Trophoblast cell (in vitro differentiated cells and primary cell): ENCODE measurements at regions not wholly inside any gene's neighbourhood (a gene's known extent, or its start where the extent isn't known, plus 50 kb on each side); places are given as distances from the start of the nearest gene placed in this dataset.
"Not testable (repeated sequence)": the region's sequence is repeated elsewhere in the genome, so short reads cannot be mapped to it uniquely, and the experiment has no call there.

Source experiments
- DNase-seq, 2 donors: peaks; one replicate each; pipeline ENCODE4 v3.0.0-alpha.2; 2016
- H2AFZ ChIP-seq: 2 replicates; pipeline ENCODE4 v1.6.1; 2013; ENCODE audit warnings: low read length, moderate library complexity, mild to moderate bottlenecking; ENCODE audit not compliant: insufficient read depth, poor library complexity
- H2AK5ac ChIP-seq: 2 replicates; pipeline ENCODE4 v1.6.1; 2013; ENCODE audit warnings: mild to moderate bottlenecking, low read length
- H2BK120ac ChIP-seq: 2 replicates; pipeline ENCODE4 v1.6.1; 2013; ENCODE audit warnings: low read length, mild to moderate bottlenecking, moderate library complexity; ENCODE audit not compliant: insufficient read depth, poor library complexity
- H2BK12ac ChIP-seq: 2 replicates; pipeline ENCODE4 v1.6.1; 2013; ENCODE audit warnings: mild to moderate bottlenecking, low read length, moderate library complexity
- H2BK5ac ChIP-seq: 2 replicates; pipeline ENCODE4 v1.6.1; 2013; ENCODE audit warnings: low read length, low read depth, moderate library complexity, mild to moderate bottlenecking; ENCODE audit not compliant: poor library complexity
- H3K14ac ChIP-seq: 2 replicates; pipeline ENCODE4 v1.6.1; 2013; ENCODE audit warnings: mild to moderate bottlenecking, low read length
- H3K18ac ChIP-seq: 2 replicates; pipeline ENCODE4 v1.6.1; 2013; ENCODE audit warnings: mild to moderate bottlenecking, low read length
- H3K23ac ChIP-seq: 2 replicates; pipeline ENCODE4 v1.6.1; 2013; ENCODE audit warnings: low read length
- H3K27ac ChIP-seq: 2 replicates; pipeline ENCODE4 v1.5.1; 2013; ENCODE audit warnings: low read depth, mild to moderate bottlenecking, inconsistent platforms, low read length, moderate library complexity
- H3K27me3 ChIP-seq: 2 replicates; pipeline ENCODE4 v1.6.1; 2013; ENCODE audit warnings: inconsistent platforms, mild to moderate bottlenecking, low read length, moderate library complexity; ENCODE audit not compliant: insufficient read depth
- H3K36me3 ChIP-seq, 2 experiments: 1 replicate in 1 of 2; 2 replicates in 1 of 2; pipeline ENCODE4 v1.6.1; 2013; ENCODE audit warnings: low read length in 2 of 2, mild to moderate bottlenecking in 2 of 2, moderate library complexity in 1 of 2; ENCODE audit not compliant: insufficient read depth in 2 of 2, control insufficient read depth in 1 of 2
- H3K4ac ChIP-seq: 2 replicates; pipeline ENCODE4 v1.6.1; 2013; ENCODE audit warnings: low read depth, mild to moderate bottlenecking, low read length, moderate library complexity
- H3K4me1 ChIP-seq, 2 experiments: 1 replicate in 1 of 2; 2 replicates in 1 of 2; pipeline ENCODE4 v1.6.1; 2013; ENCODE audit warnings: low read length in 2 of 2, mild to moderate bottlenecking in 2 of 2, moderate library complexity in 1 of 2; ENCODE audit not compliant: insufficient read depth in 2 of 2, control insufficient read depth in 1 of 2
- H3K4me2 ChIP-seq: 2 replicates; pipeline ENCODE4 v1.6.1; 2013; ENCODE audit warnings: inconsistent platforms, mild to moderate bottlenecking, low read length, moderate library complexity
- H3K4me3 ChIP-seq: 2 replicates; pipeline ENCODE4 v1.5.1; 2013; ENCODE audit warnings: mild to moderate bottlenecking, low read depth, low read length, inconsistent platforms
- H3K79me1 ChIP-seq: one replicate; pipeline ENCODE4 v1.6.1; 2013; ENCODE audit warnings: low read length
- H3K79me2 ChIP-seq: 2 replicates; pipeline ENCODE4 v1.6.1; 2013; ENCODE audit warnings: low read length, mild to moderate bottlenecking; ENCODE audit not compliant: control insufficient read depth, insufficient read depth, poor library complexity
- H3K9ac ChIP-seq: 2 replicates; pipeline ENCODE4 v1.6.1; 2013; ENCODE audit warnings: mild to moderate bottlenecking, low read length
- H3K9me3 ChIP-seq: 2 replicates; pipeline ENCODE4 v1.6.1; 2013; ENCODE audit warnings: low read depth, mild to moderate bottlenecking, control low read depth, inconsistent platforms, low read length; ENCODE audit not compliant: insufficient read depth
- H4K12ac ChIP-seq: 2 replicates; pipeline ENCODE4 v1.6.1; 2013; ENCODE audit warnings: low read depth, mild to moderate bottlenecking, low read length, moderate library complexity
- H4K8ac ChIP-seq: 2 replicates; pipeline ENCODE4 v1.6.1; 2013; ENCODE audit warnings: low read depth, mild to moderate bottlenecking, low read length, moderate library complexity
- H4K91ac ChIP-seq: one replicate; pipeline ENCODE4 v1.6.1; 2013; ENCODE audit warnings: low read depth, mild to moderate bottlenecking, low read length, moderate library complexity
- WGBS: extraction: QIAGEN DNeasy Blood & Tissue Kit; methylation state at CpG from one replicate; pipeline ENCODE4 v1.1.7; 2013; ENCODE audit warnings: missing lambda C conversion rate; ENCODE audit not compliant: insufficient read length, insufficient coverage; ENCODE audit errors: extremely low coverage; 5-methylcytosine and 5-hydroxymethylcytosine counted together

DNA sequence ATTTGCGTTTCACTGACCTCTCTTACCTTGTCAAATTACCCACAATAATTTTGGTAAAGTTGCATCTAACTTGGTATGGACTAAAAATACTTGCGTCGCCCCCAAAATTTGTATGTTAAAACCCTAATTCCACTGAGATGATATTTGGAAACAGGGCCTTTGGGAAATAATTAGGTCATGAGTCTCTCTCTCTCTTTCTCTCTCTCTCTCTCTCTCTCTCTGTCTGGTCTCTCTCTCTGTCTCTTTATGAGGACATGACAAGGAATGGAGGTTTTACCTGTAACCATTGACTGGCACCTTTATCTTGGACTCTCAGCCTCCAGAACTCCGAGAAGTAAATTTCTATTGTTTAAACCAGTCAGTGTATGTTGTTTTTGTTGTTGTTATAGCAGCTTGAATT is 111.5 kb upstream of the BDP1 start:
- not testable (repeated sequence) for H2BK12ac ChIP-seq, H2AFZ ChIP-seq, H3K79me1 ChIP-seq, H3K27me3 ChIP-seq, H3K4me3 ChIP-seq, H4K8ac ChIP-seq, H3K9ac ChIP-seq, H4K91ac ChIP-seq, H3K14ac ChIP-seq, H2BK120ac ChIP-seq, DNase-seq, H3K9me3 ChIP-seq, H4K12ac ChIP-seq, H3K18ac ChIP-seq, H2AK5ac ChIP-seq, H3K79me2 ChIP-seq, H3K36me3 ChIP-seq, H3K4ac ChIP-seq, H2BK5ac ChIP-seq, H3K27ac ChIP-seq, H3K4me2 ChIP-seq, H3K4me1 ChIP-seq, H3K23ac ChIP-seq
- no CpG with 5 or more reads among the region's 4 CpGs for WGBS

DNA sequence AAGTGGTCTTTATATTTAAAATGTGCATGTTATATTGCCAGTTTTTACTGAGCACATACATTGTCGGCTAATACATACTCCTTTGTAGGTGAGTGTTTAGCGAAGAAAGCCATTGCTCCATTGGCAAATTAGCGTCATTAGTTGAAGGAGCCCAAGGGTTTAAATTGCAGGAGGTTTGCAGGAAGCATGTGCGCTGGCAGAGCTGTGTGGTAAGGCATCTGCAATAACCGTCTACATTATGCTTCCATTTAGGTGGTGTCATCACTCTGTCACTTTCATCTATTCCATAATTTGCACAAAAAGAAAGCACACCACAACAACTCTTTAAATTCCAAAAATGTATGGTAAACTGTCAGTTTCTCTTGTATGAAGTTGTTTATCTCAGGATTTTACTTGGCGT is 82.8 kb upstream of the BDP1 start:
- not testable (repeated sequence) for H3K18ac ChIP-seq, H2BK5ac ChIP-seq, H3K9me3 ChIP-seq, H4K91ac ChIP-seq, H4K12ac ChIP-seq, DNase-seq, H3K27ac ChIP-seq, H3K79me2 ChIP-seq, H3K4ac ChIP-seq, H2BK120ac ChIP-seq, H4K8ac ChIP-seq, H3K4me1 ChIP-seq, H3K79me1 ChIP-seq, H3K36me3 ChIP-seq, H2AK5ac ChIP-seq, H2BK12ac ChIP-seq, H3K14ac ChIP-seq, H3K4me2 ChIP-seq, H3K23ac ChIP-seq, H3K9ac ChIP-seq, H3K4me3 ChIP-seq, H3K27me3 ChIP-seq, H2AFZ ChIP-seq
- no CpG with 5 or more reads among the region's 6 CpGs for WGBS

- H3K9me3 ChIP-seq, H2BK12ac ChIP-seq, H3K23ac ChIP-seq, H3K4me2 ChIP-seq, H2AK5ac ChIP-seq, H3K79me1 ChIP-seq, H3K27ac ChIP-seq, H2BK120ac ChIP-seq, H3K36me3 ChIP-seq, H3K79me2 ChIP-seq, DNase-seq, H4K12ac ChIP-seq, H4K8ac ChIP-seq, H3K27me3 ChIP-seq, H3K4me1 ChIP-seq, H3K14ac ChIP-seq, H2BK5ac ChIP-seq, H2AFZ ChIP-seq, H3K18ac ChIP-seq, H3K4ac ChIP-seq, H4K91ac ChIP-seq, H3K4me3 ChIP-seq, H3K9ac ChIP-seq: not testable (repeated sequence)
- WGBS: no CpG with 5 or more reads among the region's 9 CpGs
These were observed 82.3 kb upstream of the BDP1 start for GRCh38 chr5:71373054-71373734.

- H3K4ac ChIP-seq, DNase-seq, H4K8ac ChIP-seq, H3K23ac ChIP-seq, H3K27me3 ChIP-seq, H3K79me1 ChIP-seq, H3K4me2 ChIP-seq, H3K4me3 ChIP-seq, H2AFZ ChIP-seq, H3K18ac ChIP-seq, H3K9me3 ChIP-seq, H3K27ac ChIP-seq, H4K91ac ChIP-seq, H3K9ac ChIP-seq, H4K12ac ChIP-seq, H2BK12ac ChIP-seq, H2BK5ac ChIP-seq, H2AK5ac ChIP-seq, H3K4me1 ChIP-seq, H3K36me3 ChIP-seq, H3K14ac ChIP-seq, H3K79me2 ChIP-seq, H2BK120ac ChIP-seq: not testable (repeated sequence)
- no CpG with 5 or more reads among the region's 3 CpGs for WGBS
These were observed 71.2 kb upstream of the BDP1 start for GRCh38 chr5:71384204-71384603.
